HG03280 (cell line): ENCODE measurements at regions not wholly inside any gene's neighbourhood (a gene's known extent, or its start where the extent isn't known, plus 50 kb on each side); places are given as distances from the start of the nearest gene placed in this dataset.

Source experiments
- ATAC-seq: cut with Tn5 transposase; IDR thresholded peaks from one replicate; pipeline ENCODE4 v1.9.1; 2021; ENCODE audit warnings: mild to moderate bottlenecking, moderate library complexity; ENCODE audit not compliant: unreplicated experiment

GRCh38 chr20:63128956-63129355 is 87.0 kb downstream of the YTHDF1 start:
- ATAC-seq: no peak

GRCh38 chr20:63128367-63128766 is 87.6 kb downstream of the YTHDF1 start:
- ATAC-seq: no peak

DNA sequence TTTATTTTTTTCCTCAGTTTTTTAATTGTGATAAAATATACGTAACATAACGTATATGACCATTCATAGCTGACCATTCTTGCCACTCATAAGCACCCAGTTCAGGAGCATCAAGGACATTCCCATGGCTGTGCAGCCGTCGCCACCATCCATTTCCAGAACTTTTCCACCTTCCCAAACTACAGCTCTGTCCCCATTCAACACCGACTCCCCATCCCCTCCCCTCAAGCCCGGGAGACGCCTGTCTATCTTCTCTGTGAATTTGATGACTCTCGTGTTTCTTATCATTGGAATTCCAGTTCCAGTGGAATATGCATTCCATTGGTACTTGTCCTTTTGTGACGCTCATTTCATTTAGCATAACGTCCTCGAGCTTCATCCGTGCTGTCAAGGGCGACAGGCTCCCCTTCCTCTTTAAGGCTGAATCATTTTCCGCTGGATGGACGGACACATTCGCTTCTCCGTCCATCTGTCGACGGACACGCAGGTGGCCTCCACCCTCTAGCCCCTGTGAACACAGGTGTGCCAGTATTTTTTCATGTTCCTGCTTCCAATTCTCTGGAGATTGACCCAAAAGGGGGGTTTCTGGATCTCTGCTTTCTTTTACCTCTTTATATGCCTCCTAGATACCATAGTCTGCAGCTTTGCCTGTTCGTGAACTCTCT is 88.1 kb downstream of the YTHDF1 start:
- ATAC-seq: no peak

DNA sequence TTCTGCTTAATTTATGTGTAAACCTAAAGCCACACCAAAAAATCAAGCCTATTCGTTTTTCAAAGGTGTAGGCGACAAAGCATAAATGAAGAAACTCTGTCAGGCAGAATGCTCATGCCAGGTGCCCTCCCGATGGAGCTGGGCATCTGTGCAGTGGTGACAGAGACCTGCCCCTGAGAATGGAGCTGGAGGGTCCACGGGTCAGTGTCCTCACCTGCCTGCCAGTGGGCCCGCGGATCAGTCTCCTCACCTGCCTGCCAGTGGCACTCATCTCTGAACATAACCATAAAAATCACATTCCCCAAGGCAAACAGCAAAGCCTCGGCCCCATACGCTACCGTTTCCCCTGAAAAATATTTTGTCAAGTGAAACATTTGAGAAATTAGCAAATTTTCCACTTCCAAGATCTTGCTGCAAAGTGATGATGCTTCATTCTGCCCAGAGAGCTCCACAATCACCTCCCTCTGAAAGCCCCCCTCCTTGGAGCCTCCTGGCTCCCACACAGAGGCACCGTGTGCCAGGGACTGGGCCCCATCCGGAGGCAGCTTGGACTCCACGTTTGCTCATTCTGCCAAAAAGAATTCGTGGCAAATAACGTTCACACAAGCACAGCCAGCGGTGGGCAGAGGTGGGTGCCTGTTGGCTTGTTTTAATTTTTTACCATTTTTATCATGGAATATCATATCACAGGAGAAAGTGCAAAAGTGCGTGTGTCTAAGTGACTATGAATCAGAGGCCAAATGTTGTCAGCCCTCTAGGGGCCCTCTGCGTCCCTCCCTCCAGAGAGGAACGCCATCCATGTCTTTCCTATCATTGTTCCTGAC is 88.8 kb downstream of the YTHDF1 start:
- no peak for ATAC-seq

DNA sequence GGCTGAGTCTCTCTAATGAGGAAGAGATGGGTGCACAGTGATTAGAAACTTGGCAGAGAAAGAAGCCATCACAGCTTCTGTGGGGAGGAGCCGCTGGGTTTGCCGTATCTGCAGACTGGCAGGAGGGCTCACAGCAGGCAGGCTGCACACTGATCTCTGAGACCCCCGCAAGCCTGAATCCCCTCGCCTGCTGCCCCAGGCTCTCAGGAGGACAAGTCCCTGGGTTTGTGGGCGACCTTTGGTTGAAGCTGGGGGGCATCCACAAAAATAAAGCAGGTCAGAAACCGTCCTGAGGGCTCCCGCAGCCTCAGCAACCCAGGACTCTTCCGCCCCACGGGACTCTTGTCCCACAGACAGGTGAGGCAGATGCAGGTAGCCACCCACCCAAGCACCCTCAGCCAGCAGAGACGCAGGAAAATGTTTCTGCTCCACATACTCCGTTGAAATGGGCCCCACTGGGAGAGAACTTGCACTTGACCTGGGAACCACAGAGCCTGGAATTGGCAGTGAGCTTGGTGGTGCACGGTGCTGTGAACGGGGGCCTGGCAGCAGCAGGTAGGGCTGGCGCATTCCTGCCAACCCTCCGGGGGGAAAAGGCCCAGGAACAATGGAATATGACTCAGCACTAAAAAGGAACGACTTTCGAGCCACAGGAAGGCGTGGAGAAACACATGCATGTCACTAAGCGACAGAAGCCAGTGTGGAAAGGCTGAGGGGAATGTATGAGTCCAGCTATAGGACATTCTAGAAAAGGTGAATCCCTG is 89.9 kb downstream of the YTHDF1 start:
- ATAC-seq: no peak

DNA sequence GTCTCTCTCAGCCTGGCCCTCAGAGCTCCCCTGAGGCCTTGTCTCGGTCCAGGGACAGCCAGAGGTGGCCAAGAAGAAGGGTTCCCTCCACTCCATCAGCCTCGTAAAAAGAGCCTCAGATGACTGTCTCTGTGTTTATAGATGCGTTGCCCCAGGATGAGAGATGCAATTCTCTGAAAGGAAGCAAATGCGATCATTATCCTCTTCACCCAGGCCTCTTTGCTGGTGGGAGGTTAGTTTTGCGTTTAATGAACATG is 90.4 kb downstream of the YTHDF1 start:
- ATAC-seq: no peak

DNA sequence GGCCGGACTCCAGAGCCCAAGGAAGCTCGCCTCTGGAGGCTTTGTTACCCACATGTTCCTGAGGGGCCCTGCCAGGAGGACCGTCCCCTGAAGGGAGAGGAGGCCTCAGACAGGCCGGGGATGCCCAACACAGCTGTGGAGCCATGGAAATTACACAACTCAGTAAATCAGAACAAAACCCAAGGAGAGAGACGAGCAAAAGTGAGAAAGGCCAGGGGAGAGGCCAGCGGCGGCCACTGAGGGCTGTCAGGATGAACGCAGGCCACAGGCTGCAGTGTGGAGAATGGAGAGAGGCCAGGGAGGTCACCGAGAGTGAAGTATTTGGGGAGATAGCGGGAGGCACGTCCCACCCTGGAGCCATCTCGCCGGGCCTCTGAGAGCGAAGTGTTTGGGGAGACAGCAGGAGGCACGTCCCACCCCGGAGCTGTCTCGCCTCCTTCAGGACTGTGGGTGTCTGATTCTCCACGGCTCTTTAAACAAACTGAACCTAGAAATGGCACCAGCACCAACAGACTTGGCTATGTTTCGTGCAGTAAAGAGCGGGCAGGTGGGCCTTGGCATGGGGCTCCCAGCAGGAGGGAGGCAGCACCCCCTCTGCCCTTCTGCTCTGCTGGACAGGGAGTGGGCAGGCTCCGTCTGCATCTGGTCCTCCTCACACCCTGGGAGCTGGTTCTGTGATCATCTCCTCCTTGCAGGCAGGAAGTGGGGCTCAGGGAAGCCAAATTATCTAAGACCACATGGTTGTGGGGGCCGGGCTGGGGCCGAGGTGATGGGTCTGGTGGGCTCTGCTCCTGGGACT is 91.0 kb downstream of the YTHDF1 start:
- ATAC-seq: no peak

DNA sequence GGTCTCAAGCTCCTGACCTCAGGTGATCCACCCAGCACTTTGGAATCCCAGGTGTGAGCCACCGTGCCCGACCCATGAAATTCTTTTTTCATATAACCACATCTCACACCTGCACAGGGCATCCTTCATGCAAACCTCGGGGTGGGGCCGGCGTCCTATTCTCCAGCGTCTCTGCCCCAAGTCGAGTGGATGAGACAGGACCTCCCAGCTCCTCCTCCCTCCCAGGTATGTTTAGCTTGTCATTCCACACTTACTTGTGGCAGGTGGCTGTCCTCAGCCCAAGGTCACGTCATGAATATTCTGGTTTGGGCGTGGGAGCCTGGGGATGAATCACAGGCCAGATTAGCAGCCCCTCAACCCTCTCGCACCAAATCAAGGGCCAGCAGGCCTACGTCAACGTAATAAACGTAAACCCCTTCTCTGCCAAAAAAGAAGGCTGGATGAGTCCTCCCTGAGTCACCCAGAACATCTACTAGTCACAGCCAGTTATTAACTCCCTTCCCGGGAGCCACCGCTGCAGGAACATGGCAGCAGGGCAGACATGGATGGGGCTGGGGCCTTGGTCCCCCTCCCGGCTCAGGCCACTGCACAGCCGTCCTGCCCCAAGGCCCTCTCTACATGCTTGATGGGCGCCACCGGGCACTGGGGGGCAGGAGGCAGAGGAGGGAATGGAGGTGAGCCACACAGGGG is 91.7 kb downstream of the YTHDF1 start:
- no peak for ATAC-seq

GRCh38 chr20:63123331-63123741 is 92.6 kb downstream of the YTHDF1 start:
- no peak for ATAC-seq

DNA sequence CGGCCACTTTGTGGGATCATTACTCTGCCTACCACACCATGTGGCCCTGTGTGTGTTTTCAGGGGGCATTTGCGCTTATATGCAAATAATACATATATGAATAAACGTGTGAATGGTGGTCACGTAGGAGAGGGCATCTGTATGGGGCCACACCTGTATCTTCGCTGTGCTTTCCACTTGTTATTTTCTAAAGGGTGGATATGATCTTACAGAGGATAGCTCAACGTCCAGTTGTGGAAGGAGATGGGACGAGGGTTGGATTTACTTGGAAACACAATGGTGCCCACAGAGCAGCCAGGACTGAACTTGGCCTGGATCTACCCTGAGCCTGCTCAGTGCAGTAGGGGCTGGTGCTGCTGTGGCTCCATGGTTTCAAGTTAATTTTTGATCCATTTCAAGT is 93.3 kb downstream of the YTHDF1 start:
- ATAC-seq: no peak

GRCh38 chr20:63121749-63122405 is 94.1 kb downstream of the YTHDF1 start:
- ATAC-seq: no peak

DNA sequence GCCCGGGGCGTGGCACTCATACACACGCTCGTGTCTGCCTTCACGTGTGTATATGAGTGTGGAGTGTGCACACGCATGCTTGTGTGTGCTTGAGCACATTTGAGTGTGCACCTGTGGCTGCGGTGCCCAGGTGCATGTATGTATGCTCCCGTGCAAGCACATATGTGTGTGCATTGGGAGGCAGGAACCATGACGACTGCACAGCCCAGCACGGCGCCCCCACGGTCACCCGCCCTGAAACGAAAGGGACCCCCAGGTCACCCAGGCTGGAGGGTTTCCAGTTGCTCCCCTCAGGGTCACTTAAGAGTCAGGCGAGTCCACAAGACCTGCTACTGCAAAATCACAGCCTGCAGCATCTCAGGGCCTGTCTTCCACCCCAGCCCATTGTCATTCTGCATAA is 94.7 kb downstream of the YTHDF1 start:
- ATAC-seq: no peak

DNA sequence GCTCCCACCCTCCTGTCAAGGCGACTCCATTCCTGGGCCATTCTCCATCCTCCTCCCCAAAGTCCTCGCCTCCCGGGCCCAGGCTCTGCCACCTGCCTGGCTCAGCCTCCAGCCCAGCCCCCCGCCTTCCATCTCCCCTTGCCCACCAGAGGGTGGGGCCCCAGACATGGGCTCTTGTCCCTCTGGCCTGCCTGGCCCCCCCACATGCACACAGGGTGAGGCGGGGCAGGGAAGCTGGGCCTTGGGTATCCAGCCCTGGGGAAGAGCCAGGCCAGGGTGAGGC is 95.2 kb downstream of the YTHDF1 start:
- ATAC-seq: no peak

DNA sequence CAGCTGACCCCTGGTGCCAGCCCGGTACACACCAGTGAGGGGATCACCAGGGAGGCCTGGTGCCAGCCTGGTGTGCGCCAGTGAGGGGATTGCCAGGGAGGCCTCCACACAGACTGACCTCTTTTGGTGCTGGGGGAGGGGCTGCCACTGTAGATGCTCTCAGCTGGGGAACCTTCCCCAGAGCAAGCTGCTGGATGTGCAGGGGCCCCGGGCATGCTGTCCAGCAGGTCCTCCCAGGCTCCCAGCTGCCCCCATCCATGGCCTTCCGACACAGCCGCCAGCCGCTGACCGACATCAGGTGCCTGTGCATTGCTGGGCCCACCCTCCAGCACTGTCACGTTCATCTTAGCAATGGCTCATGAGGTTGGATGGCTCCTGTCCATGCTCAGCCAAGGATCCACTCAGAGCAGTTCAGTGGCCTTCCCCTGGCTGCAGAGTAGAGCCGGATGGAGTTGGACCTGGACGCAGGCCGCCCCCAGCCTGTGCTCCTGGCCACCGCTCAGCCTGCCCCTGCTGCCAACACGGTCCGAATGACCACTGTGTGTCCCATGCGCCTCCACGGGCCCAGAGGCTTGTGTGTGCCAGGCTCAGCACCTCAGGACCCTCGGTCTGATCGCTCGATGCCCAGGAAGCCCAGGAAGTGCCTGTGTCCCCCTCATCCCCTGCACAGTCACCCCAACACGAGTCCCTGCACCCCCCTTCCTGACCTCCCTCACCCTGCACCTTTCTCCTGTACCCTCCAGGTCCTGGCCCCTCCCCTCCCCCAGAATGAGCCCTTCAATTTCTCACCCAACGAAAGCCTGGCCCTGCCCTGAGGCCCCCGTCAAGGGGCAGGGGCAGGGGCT is 95.7 kb downstream of the YTHDF1 start:
- no peak for ATAC-seq

DNA sequence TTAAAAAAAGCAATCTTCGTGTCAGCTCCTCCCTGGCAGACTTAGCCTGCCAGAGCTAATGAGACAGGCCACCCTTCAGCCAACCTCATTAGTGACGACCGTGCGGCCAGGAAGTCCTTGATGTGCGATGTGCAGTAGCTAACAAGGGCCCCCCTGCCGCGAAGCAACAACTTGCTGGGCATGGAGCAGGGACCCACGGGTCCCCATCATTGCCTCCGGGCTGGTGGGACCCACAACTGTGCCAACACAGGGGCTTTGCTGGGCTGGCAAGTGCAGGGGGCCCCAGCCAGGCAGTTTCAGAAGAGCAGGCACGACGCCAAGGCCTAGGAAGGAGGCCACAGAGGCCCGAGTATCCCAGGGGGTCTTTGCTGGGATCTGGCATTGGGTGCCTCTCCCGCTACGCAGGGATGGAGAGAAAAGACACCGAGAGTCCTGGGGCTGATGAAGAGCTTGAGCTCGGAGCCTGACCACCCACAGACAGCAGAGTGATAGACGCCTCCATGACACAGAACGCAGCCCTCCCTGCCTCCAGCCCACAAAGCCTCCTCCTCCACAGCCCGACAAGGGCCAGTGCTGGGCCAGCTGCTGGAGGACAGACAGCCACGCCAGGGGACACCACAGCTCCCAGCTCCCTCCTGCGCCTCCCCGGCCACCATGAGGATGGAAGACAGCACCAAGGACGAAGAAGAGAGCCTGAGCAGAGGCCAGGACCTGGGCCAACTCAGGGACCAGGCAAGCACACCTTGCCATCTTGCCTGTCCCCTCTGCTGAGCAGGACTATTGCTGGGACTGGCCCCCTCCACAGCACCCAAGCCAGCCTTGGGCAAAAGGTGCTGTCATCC is 96.6 kb downstream of the YTHDF1 start:
- ATAC-seq: no peak

- no peak for ATAC-seq
These were observed 97.4 kb downstream of the YTHDF1 start for GRCh38 chr20:63118303-63119120.

GRCh38 chr20:63117661-63118302 is 98.1 kb downstream of the YTHDF1 start:
- ATAC-seq: no peak
